GM08714 (cell line): ENCODE measurements at regions not wholly inside any gene's neighbourhood (a gene's known extent, or its start where the extent isn't known, plus 50 kb on each side); places are given as distances from the start of the nearest gene placed in this dataset.

ENCODE experiments used
- H3K4me3 ChIP-seq: fragments of 200-500 bp; sonication (Bioruptor generic); 2 replicates; pipeline ENCODE4 v1.5.1; 2014; ENCODE audit warnings: mild to moderate bottlenecking, low read length, inconsistent platforms
- ZNF274 ChIP-seq: IDR thresholded peaks from 2 replicates; pipeline ENCODE4 v1.6.1; 2012; ENCODE audit warnings: mild to moderate bottlenecking, low read depth, low read length

GRCh38 chr16:73304008-73304774 is 256.3 kb upstream of the ZFHX3 start:
- H3K4me3 ChIP-seq = no peak overlapping the region
- no peak for TF ChIP-seq ZNF274

GRCh38 chr16:73302942-73303341 is 255.0 kb upstream of the ZFHX3 start:
- TF ChIP-seq ZNF274 = no peak
- no peak overlapping the region for H3K4me3 ChIP-seq

- H3K4me3 ChIP-seq = no peak overlapping the region
- TF ChIP-seq ZNF274 = no peak
Measured at GRCh38 chr16:73301984-73302383, 254.1 kb upstream of the ZFHX3 start.

GRCh38 chr16:73299346-73299745 is 251.4 kb upstream of the ZFHX3 start:
- no peak overlapping the region for H3K4me3 ChIP-seq
- TF ChIP-seq ZNF274 = no peak

- H3K4me3 ChIP-seq = no peak overlapping the region
- TF ChIP-seq ZNF274 = no peak
Measured at GRCh38 chr16:73298562-73298961, 250.6 kb upstream of the ZFHX3 start.

- no peak overlapping the region for H3K4me3 ChIP-seq
- no peak for TF ChIP-seq ZNF274
Measured at GRCh38 chr16:73290258-73290657, 242.3 kb upstream of the ZFHX3 start.

GRCh38 chr16:73289232-73289631 is 241.3 kb upstream of the ZFHX3 start:
- H3K4me3 ChIP-seq = no peak overlapping the region
- no peak for TF ChIP-seq ZNF274

GRCh38 chr16:73288520-73288919 is 240.6 kb upstream of the ZFHX3 start:
- TF ChIP-seq ZNF274 = no peak
- no peak overlapping the region for H3K4me3 ChIP-seq

- no peak overlapping the region for H3K4me3 ChIP-seq
- TF ChIP-seq ZNF274 = no peak
Measured at GRCh38 chr16:73287859-73288405, 240.0 kb upstream of the ZFHX3 start.

- H3K4me3 ChIP-seq = no peak overlapping the region
- TF ChIP-seq ZNF274 = no peak
Measured at GRCh38 chr16:73286346-73287267, 238.7 kb upstream of the ZFHX3 start.

GRCh38 chr16:73285436-73286201 is 237.7 kb upstream of the ZFHX3 start:
- H3K4me3 ChIP-seq = no peak overlapping the region
- no peak for TF ChIP-seq ZNF274

GRCh38 chr16:73280388-73280787 is 232.5 kb upstream of the ZFHX3 start:
- H3K4me3 ChIP-seq = no peak overlapping the region
- no peak for TF ChIP-seq ZNF274

GRCh38 chr16:73279451-73279850 is 231.5 kb upstream of the ZFHX3 start:
- H3K4me3 ChIP-seq = no peak overlapping the region
- TF ChIP-seq ZNF274 = no peak

GRCh38 chr16:73277071-73277470 is 229.1 kb upstream of the ZFHX3 start:
- H3K4me3 ChIP-seq = no peak overlapping the region
- TF ChIP-seq ZNF274 = no peak
